ENCODE measurements at regions not wholly inside any gene's neighbourhood (a gene's known extent, or its start where the extent isn't known, plus 50 kb on each side); places are given as distances from the start of the nearest gene placed in this dataset.

DNA sequence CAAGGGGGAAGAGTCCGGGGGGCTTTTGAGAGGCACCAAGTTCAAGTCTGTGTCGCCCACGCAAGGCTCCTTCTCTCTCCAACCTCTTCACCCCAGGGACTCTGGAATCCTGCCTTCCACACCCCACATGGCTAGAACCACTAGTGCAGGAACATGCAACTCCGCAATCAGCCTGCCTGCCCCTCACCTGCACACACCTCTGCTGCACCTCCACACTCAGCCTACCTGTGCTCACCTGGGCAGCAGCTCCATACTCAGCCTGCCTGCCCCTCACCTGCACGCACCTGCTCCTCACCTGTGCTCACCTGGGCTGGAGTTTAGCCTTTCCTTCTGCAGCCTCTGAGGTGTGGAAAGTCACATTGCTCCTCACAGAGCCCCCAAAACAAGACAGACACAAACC is 277.4 kb downstream of the NDUFA10 start:
- TF ChIP-seq ZNF112 (tag by site-specific recombination; IDR thresholded peaks at IDR 0.05) (no peak), MEIS1 (CRISPR knock-in tag; IDR thresholded peaks at IDR 0.05; ENCODE audit: borderline replicate concordance) (no peak), ZEB2 (tag by site-specific recombination; IDR thresholded peaks at IDR 0.05) (0 out of 2 replicates have a peak, but pooled peaks have one; percentile 19), KLF7 (tag by site-specific recombination; IDR thresholded peaks at IDR 0.05; ENCODE audit: borderline replicate concordance) (no peak), ZNF341 (tag by site-specific recombination; IDR thresholded peaks at IDR 0.05; ENCODE audit: low read depth) (no peak)
- TF ChIP-seq, protein P1, sequence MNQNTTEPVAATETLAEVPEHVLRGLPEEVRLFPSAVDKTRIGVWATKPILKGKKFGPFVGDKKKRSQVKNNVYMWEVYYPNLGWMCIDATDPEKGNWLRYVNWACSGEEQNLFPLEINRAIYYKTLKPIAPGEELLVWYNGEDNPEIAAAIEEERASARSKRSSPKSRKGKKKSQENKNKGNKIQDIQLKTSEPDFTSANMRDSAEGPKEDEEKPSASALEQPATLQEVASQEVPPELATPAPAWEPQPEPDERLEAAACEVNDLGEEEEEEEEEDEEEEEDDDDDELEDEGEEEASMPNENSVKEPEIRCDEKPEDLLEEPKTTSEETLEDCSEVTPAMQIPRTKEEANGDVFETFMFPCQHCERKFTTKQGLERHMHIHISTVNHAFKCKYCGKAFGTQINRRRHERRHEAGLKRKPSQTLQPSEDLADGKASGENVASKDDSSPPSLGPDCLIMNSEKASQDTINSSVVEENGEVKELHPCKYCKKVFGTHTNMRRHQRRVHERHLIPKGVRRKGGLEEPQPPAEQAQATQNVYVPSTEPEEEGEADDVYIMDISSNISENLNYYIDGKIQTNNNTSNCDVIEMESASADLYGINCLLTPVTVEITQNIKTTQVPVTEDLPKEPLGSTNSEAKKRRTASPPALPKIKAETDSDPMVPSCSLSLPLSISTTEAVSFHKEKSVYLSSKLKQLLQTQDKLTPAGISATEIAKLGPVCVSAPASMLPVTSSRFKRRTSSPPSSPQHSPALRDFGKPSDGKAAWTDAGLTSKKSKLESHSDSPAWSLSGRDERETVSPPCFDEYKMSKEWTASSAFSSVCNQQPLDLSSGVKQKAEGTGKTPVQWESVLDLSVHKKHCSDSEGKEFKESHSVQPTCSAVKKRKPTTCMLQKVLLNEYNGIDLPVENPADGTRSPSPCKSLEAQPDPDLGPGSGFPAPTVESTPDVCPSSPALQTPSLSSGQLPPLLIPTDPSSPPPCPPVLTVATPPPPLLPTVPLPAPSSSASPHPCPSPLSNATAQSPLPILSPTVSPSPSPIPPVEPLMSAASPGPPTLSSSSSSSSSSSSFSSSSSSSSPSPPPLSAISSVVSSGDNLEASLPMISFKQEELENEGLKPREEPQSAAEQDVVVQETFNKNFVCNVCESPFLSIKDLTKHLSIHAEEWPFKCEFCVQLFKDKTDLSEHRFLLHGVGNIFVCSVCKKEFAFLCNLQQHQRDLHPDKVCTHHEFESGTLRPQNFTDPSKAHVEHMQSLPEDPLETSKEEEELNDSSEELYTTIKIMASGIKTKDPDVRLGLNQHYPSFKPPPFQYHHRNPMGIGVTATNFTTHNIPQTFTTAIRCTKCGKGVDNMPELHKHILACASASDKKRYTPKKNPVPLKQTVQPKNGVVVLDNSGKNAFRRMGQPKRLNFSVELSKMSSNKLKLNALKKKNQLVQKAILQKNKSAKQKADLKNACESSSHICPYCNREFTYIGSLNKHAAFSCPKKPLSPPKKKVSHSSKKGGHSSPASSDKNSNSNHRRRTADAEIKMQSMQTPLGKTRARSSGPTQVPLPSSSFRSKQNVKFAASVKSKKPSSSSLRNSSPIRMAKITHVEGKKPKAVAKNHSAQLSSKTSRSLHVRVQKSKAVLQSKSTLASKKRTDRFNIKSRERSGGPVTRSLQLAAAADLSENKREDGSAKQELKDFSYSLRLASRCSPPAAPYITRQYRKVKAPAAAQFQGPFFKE (tag by site-specific recombination; IDR thresholded peaks at IDR 0.05; ENCODE audit: borderline replicate concordance) = no peak
- Histone ChIP-seq H3K4me1 (ENCODE audit: control insufficient read depth, insufficient read depth, low read length) (no peaks in the 10 kb centered on the region), H3K36me3 (ENCODE audit: control insufficient read depth in 2 of 2, insufficient read depth in 1 of 2, low read length in 2 of 2) (no peaks in the 10 kb centered on the region), H3K4me3 (ENCODE audit: low read depth, low read length) (no peak overlapping the region), H3K9me3 (ENCODE audit: control insufficient read depth, insufficient read depth, low read depth, low read length) (no peaks in the 10 kb centered on the region), H3K27ac (ENCODE audit: extremely low read depth, low read depth, low read length) (no peak overlapping the region)
- ChIA-PET CTCF (interaction anchor here (1.0 kb wide), 1 partner anchor 60 kb away, joined by 3 read pairs; no protein-coding TSS in a partner anchor), POLR2A (no interaction called here)

DNA sequence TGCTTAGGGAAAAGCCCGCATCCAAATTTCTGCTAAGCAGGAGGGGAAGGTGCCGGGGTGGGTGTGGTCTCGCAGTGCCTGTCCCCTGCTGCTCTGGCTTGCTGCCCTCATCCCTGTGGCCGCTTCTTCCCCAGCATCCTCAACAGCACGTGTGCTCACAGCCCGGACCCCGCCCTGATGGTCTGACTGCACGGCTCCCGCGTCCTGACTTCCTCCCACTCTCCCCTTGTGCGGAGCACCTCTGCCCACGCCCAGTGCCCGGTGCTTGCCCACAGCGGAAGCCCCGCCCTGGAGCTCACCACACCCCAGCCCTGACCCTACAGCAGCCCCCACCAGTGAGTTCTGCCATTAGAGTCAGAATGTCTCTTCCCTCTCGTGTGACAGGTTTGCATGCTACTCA is 277.9 kb downstream of the NDUFA10 start:
- POLR2A ChIA-PET = no interaction called here
- CTCF ChIA-PET = no interaction called here
- no peak for TF ChIP-seq REPIN1 (tag by site-specific recombination; IDR thresholded peaks at IDR 0.05; ENCODE audit: low read depth)
- TF ChIP-seq KLF1 (tag by site-specific recombination; IDR thresholded peaks at IDR 0.05) = peak; percentile 88
- H3K36me3 ChIP-seq (ENCODE audit: control insufficient read depth in 2 of 2, insufficient read depth in 1 of 2, low read length in 2 of 2) = no peaks in the 10 kb centered on the region
- no peaks in the 10 kb centered on the region for H3K9me3 ChIP-seq (ENCODE audit: control insufficient read depth, insufficient read depth, low read depth, low read length)
- H3K27ac ChIP-seq (ENCODE audit: extremely low read depth, low read depth, low read length) = no peak overlapping the region
- no peak overlapping the region for H3K4me3 ChIP-seq (ENCODE audit: low read depth, low read length)
- no peaks in the 10 kb centered on the region for H3K4me1 ChIP-seq (ENCODE audit: control insufficient read depth, insufficient read depth, low read length)

DNA sequence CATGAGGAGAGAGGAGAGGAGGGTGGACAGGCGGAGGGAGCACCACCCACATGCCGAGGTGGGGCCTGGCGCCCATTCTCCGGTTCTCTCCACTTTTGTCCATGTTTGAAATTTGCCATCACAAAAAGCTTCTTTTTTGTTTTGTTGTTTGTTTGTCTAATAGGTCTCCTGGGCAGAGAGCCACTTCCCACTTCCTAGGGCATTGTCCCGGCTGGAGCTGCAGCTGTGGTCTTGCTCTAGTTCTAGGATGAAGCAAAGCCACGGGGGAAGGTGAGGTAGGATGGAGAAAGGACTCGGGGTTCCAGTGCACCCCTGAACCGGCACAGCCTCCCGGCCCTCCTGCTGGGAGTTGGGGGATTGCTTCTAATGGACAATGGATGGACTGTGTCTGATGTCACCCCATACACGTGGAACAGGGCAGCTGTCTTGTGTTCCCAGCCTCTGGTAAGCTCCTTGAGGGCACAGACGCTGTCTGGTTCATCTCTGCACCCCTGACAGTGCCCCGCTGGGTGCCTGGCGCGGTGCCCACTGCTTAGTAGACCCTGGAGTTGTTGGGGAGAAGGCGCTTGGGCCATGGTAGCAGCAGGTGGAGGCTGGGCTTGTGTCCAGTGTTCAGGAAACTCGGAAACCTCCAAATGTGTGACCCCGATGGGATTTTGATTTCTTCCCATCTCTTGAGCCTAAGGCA is 278.4 kb downstream of the NDUFA10 start:
- Histone ChIP-seq H3K4me1 (ENCODE audit: control insufficient read depth, insufficient read depth, low read length) (no peaks in the 10 kb centered on the region), H3K27ac (ENCODE audit: extremely low read depth, low read depth, low read length) (no peak overlapping the region), H3K36me3 (ENCODE audit: control insufficient read depth in 2 of 2, insufficient read depth in 1 of 2, low read length in 2 of 2) (no peaks in the 10 kb centered on the region), H3K4me3 (ENCODE audit: low read depth, low read length) (no peak overlapping the region), H3K9me3 (ENCODE audit: control insufficient read depth, insufficient read depth, low read depth, low read length) (no peaks in the 10 kb centered on the region)
- ChIA-PET CTCF (no interaction called here), POLR2A (no interaction called here)
- TF ChIP-seq BCL11B (tag by site-specific recombination; IDR thresholded peaks at IDR 0.05; ENCODE audit: low read depth) = no peak
- TF ChIP-seq, protein P2, sequence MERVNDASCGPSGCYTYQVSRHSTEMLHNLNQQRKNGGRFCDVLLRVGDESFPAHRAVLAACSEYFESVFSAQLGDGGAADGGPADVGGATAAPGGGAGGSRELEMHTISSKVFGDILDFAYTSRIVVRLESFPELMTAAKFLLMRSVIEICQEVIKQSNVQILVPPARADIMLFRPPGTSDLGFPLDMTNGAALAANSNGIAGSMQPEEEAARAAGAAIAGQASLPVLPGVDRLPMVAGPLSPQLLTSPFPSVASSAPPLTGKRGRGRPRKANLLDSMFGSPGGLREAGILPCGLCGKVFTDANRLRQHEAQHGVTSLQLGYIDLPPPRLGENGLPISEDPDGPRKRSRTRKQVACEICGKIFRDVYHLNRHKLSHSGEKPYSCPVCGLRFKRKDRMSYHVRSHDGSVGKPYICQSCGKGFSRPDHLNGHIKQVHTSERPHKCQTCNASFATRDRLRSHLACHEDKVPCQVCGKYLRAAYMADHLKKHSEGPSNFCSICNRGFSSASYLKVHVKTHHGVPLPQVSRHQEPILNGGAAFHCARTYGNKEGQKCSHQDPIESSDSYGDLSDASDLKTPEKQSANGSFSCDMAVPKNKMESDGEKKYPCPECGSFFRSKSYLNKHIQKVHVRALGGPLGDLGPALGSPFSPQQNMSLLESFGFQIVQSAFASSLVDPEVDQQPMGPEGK (tag by site-specific recombination; IDR thresholded peaks at IDR 0.05) = no peak
- TF ChIP-seq, protein P3, sequence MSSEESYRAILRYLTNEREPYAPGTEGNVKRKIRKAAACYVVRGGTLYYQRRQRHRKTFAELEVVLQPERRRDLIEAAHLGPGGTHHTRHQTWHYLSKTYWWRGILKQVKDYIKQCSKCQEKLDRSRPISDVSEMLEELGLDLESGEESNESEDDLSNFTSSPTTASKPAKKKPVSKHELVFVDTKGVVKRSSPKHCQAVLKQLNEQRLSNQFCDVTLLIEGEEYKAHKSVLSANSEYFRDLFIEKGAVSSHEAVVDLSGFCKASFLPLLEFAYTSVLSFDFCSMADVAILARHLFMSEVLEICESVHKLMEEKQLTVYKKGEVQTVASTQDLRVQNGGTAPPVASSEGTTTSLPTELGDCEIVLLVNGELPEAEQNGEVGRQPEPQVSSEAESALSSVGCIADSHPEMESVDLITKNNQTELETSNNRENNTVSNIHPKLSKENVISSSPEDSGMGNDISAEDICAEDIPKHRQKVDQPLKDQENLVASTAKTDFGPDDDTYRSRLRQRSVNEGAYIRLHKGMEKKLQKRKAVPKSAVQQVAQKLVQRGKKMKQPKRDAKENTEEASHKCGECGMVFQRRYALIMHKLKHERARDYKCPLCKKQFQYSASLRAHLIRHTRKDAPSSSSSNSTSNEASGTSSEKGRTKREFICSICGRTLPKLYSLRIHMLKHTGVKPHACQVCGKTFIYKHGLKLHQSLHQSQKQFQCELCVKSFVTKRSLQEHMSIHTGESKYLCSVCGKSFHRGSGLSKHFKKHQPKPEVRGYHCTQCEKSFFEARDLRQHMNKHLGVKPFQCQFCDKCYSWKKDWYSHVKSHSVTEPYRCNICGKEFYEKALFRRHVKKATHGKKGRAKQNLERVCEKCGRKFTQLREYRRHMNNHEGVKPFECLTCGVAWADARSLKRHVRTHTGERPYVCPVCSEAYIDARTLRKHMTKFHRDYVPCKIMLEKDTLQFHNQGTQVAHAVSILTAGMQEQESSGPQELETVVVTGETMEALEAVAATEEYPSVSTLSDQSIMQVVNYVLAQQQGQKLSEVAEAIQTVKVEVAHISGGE (tag by site-specific recombination; conservative IDR thresholded peaks at IDR 0.05; ENCODE audit: low read depth) = no peak
- TF ChIP-seq ZNF670 (tag by site-specific recombination; IDR thresholded peaks at IDR 0.05; ENCODE audit: low read depth) = no peak
- no peak for TF ChIP-seq ZNF548 (tag by site-specific recombination; IDR thresholded peaks at IDR 0.05)
- TF ChIP-seq, protein P4, sequence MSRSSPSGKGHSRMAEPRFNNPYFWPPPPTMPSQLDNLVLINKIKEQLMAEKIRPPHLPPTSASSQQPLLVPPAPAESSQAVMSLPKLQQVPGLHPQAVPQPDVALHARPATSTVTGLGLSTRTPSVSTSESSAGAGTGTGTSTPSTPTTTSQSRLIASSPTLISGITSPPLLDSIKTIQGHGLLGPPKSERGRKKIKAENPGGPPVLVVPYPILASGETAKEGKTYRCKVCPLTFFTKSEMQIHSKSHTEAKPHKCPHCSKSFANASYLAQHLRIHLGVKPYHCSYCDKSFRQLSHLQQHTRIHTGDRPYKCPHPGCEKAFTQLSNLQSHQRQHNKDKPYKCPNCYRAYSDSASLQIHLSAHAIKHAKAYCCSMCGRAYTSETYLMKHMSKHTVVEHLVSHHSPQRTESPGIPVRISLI (tag by site-specific recombination; IDR thresholded peaks at IDR 0.05) = no peak
- no peak for TF ChIP-seq ZNF133 (tag by site-specific recombination; IDR thresholded peaks at IDR 0.05)
- TF ChIP-seq REPIN1 (tag by site-specific recombination; IDR thresholded peaks at IDR 0.05; ENCODE audit: low read depth) = no peak
- TF ChIP-seq, protein P5, sequence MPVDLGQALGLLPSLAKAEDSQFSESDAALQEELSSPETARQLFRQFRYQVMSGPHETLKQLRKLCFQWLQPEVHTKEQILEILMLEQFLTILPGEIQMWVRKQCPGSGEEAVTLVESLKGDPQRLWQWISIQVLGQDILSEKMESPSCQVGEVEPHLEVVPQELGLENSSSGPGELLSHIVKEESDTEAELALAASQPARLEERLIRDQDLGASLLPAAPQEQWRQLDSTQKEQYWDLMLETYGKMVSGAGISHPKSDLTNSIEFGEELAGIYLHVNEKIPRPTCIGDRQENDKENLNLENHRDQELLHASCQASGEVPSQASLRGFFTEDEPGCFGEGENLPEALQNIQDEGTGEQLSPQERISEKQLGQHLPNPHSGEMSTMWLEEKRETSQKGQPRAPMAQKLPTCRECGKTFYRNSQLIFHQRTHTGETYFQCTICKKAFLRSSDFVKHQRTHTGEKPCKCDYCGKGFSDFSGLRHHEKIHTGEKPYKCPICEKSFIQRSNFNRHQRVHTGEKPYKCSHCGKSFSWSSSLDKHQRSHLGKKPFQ (tag by site-specific recombination; IDR thresholded peaks at IDR 0.05) = no peak

All from HEK293 (cell line).